ENCODE measurements at regions not wholly inside any gene's neighbourhood (a gene's known extent, or its start where the extent isn't known, plus 50 kb on each side); places are given as distances from the start of the nearest gene placed in this dataset.

DNA sequence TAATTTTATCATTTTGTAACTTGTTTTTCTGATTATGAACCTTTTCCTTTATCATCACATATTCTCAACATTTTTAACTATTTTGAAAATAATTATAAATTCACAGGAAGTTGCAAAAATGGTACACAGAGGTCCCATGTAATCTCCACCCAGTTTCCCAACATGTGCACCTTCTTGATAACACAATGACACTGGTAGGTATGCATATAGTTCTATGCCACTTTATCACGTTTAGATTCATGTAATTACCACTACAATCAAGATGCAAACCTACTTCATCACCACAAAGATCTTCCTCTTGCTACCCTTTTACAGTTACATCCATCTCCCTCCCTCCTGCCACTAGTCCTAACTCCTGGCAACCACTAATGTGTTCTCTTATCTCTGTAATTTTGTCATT lies 413.9 kb downstream of the SHQ1 start:
- TF ChIP-seq, protein P1, sequence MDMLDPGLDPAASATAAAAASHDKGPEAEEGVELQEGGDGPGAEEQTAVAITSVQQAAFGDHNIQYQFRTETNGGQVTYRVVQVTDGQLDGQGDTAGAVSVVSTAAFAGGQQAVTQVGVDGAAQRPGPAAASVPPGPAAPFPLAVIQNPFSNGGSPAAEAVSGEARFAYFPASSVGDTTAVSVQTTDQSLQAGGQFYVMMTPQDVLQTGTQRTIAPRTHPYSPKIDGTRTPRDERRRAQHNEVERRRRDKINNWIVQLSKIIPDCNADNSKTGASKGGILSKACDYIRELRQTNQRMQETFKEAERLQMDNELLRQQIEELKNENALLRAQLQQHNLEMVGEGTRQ (IDR thresholded peaks at IDR 0.05), result no peak
- TF ChIP-seq RCOR1 (IDR thresholded peaks at IDR 0.05; ENCODE audit: low read depth, low read length) (no peak), JUN (IDR thresholded peaks at IDR 0.05) (no peak), MAFK (IDR thresholded peaks at IDR 0.05; ENCODE audit: partially characterized antibody) (no peak), POLR2A (IDR thresholded peaks at IDR 0.05; ENCODE audit: low read length) (no peak), CHD4 (IDR thresholded peaks at IDR 0.05; ENCODE audit: borderline replicate concordance) (no peak), TP53 (CRISPR knock-in tag; IDR thresholded peaks at IDR 0.05) (no peak), EP300 (IDR thresholded peaks at IDR 0.05) (no peak), RAD21 (conservative IDR thresholded peaks at IDR 0.05 in 1 of 2, IDR thresholded peaks at IDR 0.05 in 1 of 2) (no peak), KDM1A (IDR thresholded peaks at IDR 0.05; ENCODE audit: low read depth) (no peak), SREBF2 (IDR thresholded peaks at IDR 0.05) (no peak), MYC (IDR thresholded peaks at IDR 0.05; ENCODE audit: borderline replicate concordance, low read length) (no peak)
- TF ChIP-seq, protein P2, sequence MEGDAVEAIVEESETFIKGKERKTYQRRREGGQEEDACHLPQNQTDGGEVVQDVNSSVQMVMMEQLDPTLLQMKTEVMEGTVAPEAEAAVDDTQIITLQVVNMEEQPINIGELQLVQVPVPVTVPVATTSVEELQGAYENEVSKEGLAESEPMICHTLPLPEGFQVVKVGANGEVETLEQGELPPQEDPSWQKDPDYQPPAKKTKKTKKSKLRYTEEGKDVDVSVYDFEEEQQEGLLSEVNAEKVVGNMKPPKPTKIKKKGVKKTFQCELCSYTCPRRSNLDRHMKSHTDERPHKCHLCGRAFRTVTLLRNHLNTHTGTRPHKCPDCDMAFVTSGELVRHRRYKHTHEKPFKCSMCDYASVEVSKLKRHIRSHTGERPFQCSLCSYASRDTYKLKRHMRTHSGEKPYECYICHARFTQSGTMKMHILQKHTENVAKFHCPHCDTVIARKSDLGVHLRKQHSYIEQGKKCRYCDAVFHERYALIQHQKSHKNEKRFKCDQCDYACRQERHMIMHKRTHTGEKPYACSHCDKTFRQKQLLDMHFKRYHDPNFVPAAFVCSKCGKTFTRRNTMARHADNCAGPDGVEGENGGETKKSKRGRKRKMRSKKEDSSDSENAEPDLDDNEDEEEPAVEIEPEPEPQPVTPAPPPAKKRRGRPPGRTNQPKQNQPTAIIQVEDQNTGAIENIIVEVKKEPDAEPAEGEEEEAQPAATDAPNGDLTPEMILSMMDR (IDR thresholded peaks at IDR 0.05), result no peak
- TF ChIP-seq, protein P3, sequence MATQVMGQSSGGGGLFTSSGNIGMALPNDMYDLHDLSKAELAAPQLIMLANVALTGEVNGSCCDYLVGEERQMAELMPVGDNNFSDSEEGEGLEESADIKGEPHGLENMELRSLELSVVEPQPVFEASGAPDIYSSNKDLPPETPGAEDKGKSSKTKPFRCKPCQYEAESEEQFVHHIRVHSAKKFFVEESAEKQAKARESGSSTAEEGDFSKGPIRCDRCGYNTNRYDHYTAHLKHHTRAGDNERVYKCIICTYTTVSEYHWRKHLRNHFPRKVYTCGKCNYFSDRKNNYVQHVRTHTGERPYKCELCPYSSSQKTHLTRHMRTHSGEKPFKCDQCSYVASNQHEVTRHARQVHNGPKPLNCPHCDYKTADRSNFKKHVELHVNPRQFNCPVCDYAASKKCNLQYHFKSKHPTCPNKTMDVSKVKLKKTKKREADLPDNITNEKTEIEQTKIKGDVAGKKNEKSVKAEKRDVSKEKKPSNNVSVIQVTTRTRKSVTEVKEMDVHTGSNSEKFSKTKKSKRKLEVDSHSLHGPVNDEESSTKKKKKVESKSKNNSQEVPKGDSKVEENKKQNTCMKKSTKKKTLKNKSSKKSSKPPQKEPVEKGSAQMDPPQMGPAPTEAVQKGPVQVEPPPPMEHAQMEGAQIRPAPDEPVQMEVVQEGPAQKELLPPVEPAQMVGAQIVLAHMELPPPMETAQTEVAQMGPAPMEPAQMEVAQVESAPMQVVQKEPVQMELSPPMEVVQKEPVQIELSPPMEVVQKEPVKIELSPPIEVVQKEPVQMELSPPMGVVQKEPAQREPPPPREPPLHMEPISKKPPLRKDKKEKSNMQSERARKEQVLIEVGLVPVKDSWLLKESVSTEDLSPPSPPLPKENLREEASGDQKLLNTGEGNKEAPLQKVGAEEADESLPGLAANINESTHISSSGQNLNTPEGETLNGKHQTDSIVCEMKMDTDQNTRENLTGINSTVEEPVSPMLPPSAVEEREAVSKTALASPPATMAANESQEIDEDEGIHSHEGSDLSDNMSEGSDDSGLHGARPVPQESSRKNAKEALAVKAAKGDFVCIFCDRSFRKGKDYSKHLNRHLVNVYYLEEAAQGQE (IDR thresholded peaks at IDR 0.05), result no peak
